Spleen (tissue), 11 donors: ENCODE measurements at regions not wholly inside any gene's neighbourhood (a gene's known extent, or its start where the extent isn't known, plus 50 kb on each side); places are given as distances from the start of the nearest gene placed in this dataset.

ENCODE experiments used
- DNase-seq: peaks from one replicate; pipeline ENCODE4 v3.0.0-alpha.2; 2020
- H3K27ac ChIP-seq, 8 donors: fragments of 200-600 bp; sonication (generic) in 7 of 8; 1 replicate in 4 of 8; 2 replicates in 4 of 8; pipeline versions ENCODE4 v1.5.0 to v1.8.0; 2016 to 2021; ENCODE audit warnings: inconsistent platforms in 4 of 8, mild to moderate bottlenecking in 4 of 8, moderate library complexity in 1 of 8
- H3K27me3 ChIP-seq, 7 donors: fragments of 200-600 bp; sonication (generic) in 6 of 7; replicated peaks in 1 of 7; 1 replicate in 4 of 7; 2 replicates in 3 of 7; pipeline versions ENCODE4 v1.5.0 to v1.8.0; 2016 to 2021; ENCODE audit warnings: inconsistent platforms in 3 of 7, mild to moderate bottlenecking in 1 of 7
- H3K36me3 ChIP-seq, 6 donors: fragments of 200-600 bp; sonication (generic) in 5 of 6; 1 replicate in 4 of 6; 2 replicates in 2 of 6; pipeline versions ENCODE4 v1.5.0 to v1.8.0; 2016 to 2021; ENCODE audit warnings: inconsistent platforms in 2 of 6
- H3K4me1 ChIP-seq, 6 donors: fragments of 200-600 bp; sonication (generic) in 5 of 6; 1 replicate in 3 of 6; 2 replicates in 3 of 6; pipeline versions ENCODE4 v1.5.0 to v1.8.0; 2016 to 2021; ENCODE audit warnings: inconsistent platforms in 3 of 6
- H3K4me3 ChIP-seq, 8 donors: fragments of 200-600 bp; sonication (generic) in 7 of 8; 1 replicate in 4 of 8; 2 replicates in 4 of 8; pipeline versions ENCODE4 v1.5.0 to v1.8.0; 2016 to 2021; ENCODE audit warnings: inconsistent platforms in 4 of 8, mild to moderate bottlenecking in 4 of 8, moderate library complexity in 2 of 8
- H3K9me3 ChIP-seq, 8 donors: fragments of 200-600 bp; sonication (generic) in 7 of 8; 1 replicate in 4 of 8; 2 replicates in 4 of 8; pipeline versions ENCODE4 v1.5.0 to v1.8.0; 2016 to 2021; ENCODE audit warnings: inconsistent platforms in 4 of 8
- POLR2A ChIP-seq, 3 donors: fragments of 450-650 bp; IDR thresholded peaks; one replicate each; pipeline ENCODE4 v1.5.1; 2017; ENCODE audit warnings: antibody characterized with exemption in 3 of 3, mild to moderate bottlenecking in 1 of 3
- POLR2AphosphoS5 ChIP-seq, 3 donors: sonication (generic); formaldehyde crosslinking; IDR thresholded peaks; one replicate each; pipeline ENCODE4 v1.5.1; 2017; ENCODE audit warnings: antibody characterized with exemption in 3 of 3
- WGBS, 5 donors: extraction: QIAGEN DNeasy Blood & Tissue Kit in 3 of 5; methylation state at CpG; one replicate each; pipeline versions ENCODE4 v1.1.5 to v1.1.7; 2013 to 2018; 5-methylcytosine and 5-hydroxymethylcytosine counted together
- intact Hi-C: fragments of 100-400 bp; cut with DNase I; formaldehyde crosslinking; loops from one replicate; pipeline ENCODE4 v1.15.0; 2023; ENCODE audit warnings: low total_unique reads
- TF ChIP-seq, protein P1 (sequence below), 11 experiments: fragments of 200-600 bp in 7 of 11; fragments of 450-650 bp in 4 of 11; sonication (generic) in 4 of 11; IDR thresholded peaks in 8 of 11; conservative IDR thresholded peaks in 3 of 11; 1 replicate in 7 of 11; 2 replicates in 4 of 11; pipeline versions ENCODE4 v1.4.0 to v1.8.0; 2016 to 2021; ENCODE audit warnings: antibody characterized with exemption in 11 of 11, inconsistent platforms in 4 of 11, mild to moderate bottlenecking in 1 of 11
- donor health status: healthy with polysubstance abuse.
- donor health status: DM: no; HTN: no; CAD: no; lungs with moderate emphysema.
- donor health status: DM: no; HTN: no; CAD: no.
- donor health status: Bipolar disorder and iron deficiency.
- donor health status: healthy.
- donor health status: DM: no; HTN: no; CAD: no.
- donor health status: DM: yes; HTN: yes; CAD: no.

DNA sequence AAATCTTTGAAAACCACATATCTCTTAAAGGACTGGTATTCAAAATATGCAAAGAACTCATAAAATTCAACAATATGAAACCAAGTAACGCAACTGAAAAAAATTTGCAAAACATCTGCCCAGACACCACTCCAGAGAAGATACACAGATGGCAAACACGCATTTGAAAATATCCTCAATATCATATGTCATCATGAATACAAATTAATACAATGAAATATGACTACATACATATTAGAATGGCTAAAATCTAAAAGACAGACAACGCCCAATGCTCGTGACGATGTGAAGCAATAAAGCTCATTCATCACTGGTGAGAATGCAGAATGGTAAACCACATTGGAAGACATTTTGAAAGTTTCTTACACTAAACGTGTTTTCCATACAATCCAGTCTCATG is 770.1 kb upstream of the CELF2 start:
- Histone ChIP-seq H3K36me3 (no peaks in the 10 kb centered on the region), H3K27ac (no peak overlapping the region), H3K27me3 (no peaks in the 10 kb centered on the region), H3K4me3 (no peak overlapping the region), H3K4me1 (no peaks in the 10 kb centered on the region), H3K9me3 (peaks cover 0 to 28% (median 14%) of the 10 kb centered on the region in 8 donors)
- no peak for TF ChIP-seq POLR2AphosphoS5 (IDR thresholded peaks at IDR 0.05)
- TF ChIP-seq POLR2A (IDR thresholded peaks at IDR 0.05): no peak
- TF ChIP-seq, protein P1, sequence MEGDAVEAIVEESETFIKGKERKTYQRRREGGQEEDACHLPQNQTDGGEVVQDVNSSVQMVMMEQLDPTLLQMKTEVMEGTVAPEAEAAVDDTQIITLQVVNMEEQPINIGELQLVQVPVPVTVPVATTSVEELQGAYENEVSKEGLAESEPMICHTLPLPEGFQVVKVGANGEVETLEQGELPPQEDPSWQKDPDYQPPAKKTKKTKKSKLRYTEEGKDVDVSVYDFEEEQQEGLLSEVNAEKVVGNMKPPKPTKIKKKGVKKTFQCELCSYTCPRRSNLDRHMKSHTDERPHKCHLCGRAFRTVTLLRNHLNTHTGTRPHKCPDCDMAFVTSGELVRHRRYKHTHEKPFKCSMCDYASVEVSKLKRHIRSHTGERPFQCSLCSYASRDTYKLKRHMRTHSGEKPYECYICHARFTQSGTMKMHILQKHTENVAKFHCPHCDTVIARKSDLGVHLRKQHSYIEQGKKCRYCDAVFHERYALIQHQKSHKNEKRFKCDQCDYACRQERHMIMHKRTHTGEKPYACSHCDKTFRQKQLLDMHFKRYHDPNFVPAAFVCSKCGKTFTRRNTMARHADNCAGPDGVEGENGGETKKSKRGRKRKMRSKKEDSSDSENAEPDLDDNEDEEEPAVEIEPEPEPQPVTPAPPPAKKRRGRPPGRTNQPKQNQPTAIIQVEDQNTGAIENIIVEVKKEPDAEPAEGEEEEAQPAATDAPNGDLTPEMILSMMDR (IDR thresholded peaks at IDR 0.05 in 8 of 11, conservative IDR thresholded peaks at IDR 0.05 in 3 of 11): no peak
- intact Hi-C loops: no loop called here
- DNase-seq: no peak
- WGBS, 5 donors: 83 to 90% (median 86%) methylated on average over 6 of the region's 6 CpGs

DNA sequence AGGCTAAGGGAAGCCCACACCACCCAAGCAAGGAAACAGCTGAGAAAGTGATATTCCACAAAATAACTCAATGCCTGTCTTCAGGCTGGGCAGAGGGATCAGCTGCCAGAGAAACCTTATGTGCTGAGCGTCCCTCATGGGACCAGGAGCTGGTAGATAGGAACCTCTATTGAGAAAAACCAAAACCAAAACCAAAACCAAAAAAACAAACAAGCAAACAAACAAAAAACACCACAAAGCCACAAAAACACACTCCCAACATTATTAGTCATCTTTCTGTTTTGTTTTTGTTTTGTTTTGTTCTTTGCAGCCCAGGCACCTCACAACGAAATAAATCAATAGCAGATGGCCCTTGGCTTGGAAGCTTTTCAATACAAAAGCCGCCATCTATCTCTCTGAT is 760.8 kb upstream of the CELF2 start:
- intact Hi-C loops: no loop called here
- WGBS, 5 donors: 70 to 82% (median 75%) methylated on average over 3 of the region's 3 CpGs
- H3K27ac ChIP-seq: no peak overlapping the region
- H3K4me1 ChIP-seq: no peaks in the 10 kb centered on the region
- H3K36me3 ChIP-seq: no peaks in the 10 kb centered on the region
- TF ChIP-seq POLR2A (IDR thresholded peaks at IDR 0.05): no peak
- no peak for DNase-seq
- peaks cover 0 to 30% (median 21%) of the 10 kb centered on the region in 8 donors for H3K9me3 ChIP-seq
- H3K4me3 ChIP-seq: no peak overlapping the region
- H3K27me3 ChIP-seq: no peaks in the 10 kb centered on the region

DNA sequence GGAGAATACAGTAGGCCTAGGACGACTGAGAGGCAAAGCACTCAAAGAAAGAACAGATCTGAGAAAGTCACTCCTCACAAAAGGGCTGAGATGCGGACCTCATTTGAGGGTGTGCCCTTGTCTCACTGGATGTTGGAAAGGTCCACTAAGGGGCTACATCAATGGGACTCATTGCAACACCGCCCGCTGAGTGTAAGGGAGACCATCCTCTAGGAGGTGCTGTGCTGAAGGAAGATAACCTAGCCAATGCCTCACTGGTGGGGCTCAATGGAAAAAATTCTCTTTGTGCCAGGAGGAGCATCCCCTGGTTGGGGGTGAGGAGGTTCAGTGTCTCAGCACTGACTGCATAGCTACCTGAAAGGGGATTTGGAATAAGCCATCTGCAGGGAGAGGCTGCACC is 758.7 kb upstream of the CELF2 start:
- 87 to 94% (median 92%) methylated on average over 4 of the region's 4 CpGs for WGBS, 5 donors
- DNase-seq: no peak
- no peak for TF ChIP-seq POLR2A (IDR thresholded peaks at IDR 0.05)
- no peak for TF ChIP-seq POLR2AphosphoS5 (IDR thresholded peaks at IDR 0.05)
- TF ChIP-seq, protein P1 (IDR thresholded peaks at IDR 0.05 in 8 of 11, conservative IDR thresholded peaks at IDR 0.05 in 3 of 11): no peak
- Histone ChIP-seq H3K4me1 (no peaks in the 10 kb centered on the region), H3K4me3 (no peak overlapping the region), H3K9me3 (peaks cover 0 to 30% (median 21%) of the 10 kb centered on the region in 8 donors), H3K27ac (no peak overlapping the region), H3K36me3 (no peaks in the 10 kb centered on the region), H3K27me3 (no peaks in the 10 kb centered on the region)
- intact Hi-C loops: no loop called here

DNA sequence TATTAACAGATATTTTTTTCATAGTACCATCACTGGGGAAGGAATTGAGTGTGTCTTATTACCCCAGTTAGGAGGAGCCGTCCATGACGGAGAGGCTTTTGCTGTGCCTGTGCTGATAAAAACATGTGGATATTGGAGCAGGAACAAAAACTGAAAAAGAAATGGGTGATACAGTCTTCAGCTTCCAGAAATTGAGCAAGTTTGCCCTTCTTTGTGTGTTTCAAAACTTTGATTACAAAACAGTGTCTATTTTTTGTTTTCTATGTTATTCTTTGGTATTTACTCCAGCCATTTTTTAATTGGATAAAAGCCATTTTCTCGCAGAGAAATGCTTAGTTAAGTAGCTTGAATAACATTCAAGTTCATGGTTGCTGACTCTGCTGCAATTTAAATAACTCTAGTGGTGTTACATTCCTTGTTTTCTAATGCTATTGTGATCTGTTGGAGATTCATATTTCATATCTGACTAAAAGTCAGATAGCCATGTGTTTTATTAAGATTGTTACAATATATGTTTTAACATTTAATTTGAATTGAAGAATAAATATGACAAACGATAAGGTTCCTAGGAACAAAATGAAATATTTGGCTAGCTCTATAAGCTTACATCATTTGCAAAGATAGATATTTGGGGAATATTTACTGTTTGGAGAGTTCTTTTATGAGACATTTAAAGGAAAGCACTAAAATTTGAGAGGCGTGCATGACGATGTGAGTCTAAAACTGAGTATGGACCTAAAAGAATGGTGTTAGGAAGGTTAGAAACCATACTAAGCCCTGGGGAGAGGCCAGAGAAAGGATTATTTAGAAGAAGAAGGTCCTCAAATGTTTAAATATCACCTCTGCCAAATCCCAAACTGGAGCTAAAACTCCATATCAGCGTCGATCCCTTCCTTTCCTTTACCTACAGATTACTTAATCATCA is 747.3 kb upstream of the CELF2 start:
- Histone ChIP-seq H3K27ac (no peak overlapping the region), H3K9me3 (no peaks in the 10 kb centered on the region), H3K4me1 (no peaks in the 10 kb centered on the region), H3K27me3 (no peaks in the 10 kb centered on the region), H3K36me3 (no peaks in the 10 kb centered on the region), H3K4me3 (no peak overlapping the region)
- intact Hi-C loops: no loop called here
- no peak for DNase-seq
- 78 to 87% (median 82%) methylated on average over 8 of the region's 8 CpGs for WGBS, 5 donors
- no peak for TF ChIP-seq POLR2A (IDR thresholded peaks at IDR 0.05)
- TF ChIP-seq POLR2AphosphoS5 (IDR thresholded peaks at IDR 0.05): no peak
- TF ChIP-seq, protein P1 (IDR thresholded peaks at IDR 0.05 in 8 of 11, conservative IDR thresholded peaks at IDR 0.05 in 3 of 11): no peak
